Neural progenitor cell (in vitro differentiated cells): ENCODE measurements at regions not wholly inside any gene's neighbourhood (a gene's known extent, or its start where the extent isn't known, plus 50 kb on each side); places are given as distances from the start of the nearest gene placed in this dataset.

Experiments
- DNase-seq: peaks from one replicate; pipeline ENCODE4 v3.0.0-alpha.2; 2016; ENCODE audit warnings: low spot score
- H2AFZ ChIP-seq: fragments of 200-600 bp; sonication (generic); replicated peaks from 2 replicates; pipeline ENCODE4 v1.6.1; 2016; ENCODE audit warnings: antibody characterized with exemption
- H3F3A ChIP-seq: fragments of 200-600 bp; sonication (generic); 2 replicates; pipeline ENCODE4 v1.6.1; 2016; ENCODE audit warnings: antibody characterized with exemption, low read depth
- H3K27ac ChIP-seq: fragments of 200-600 bp; sonication (generic); 2 replicates; pipeline ENCODE4 v1.5.1; 2016; ENCODE audit warnings: mild to moderate bottlenecking
- H3K27me3 ChIP-seq: fragments of 200-600 bp; sonication (generic); 2 replicates; pipeline ENCODE4 v1.6.1; 2016; ENCODE audit warnings: mild to moderate bottlenecking, moderate library complexity
- H3K36me3 ChIP-seq: fragments of 200-600 bp; sonication (generic); 2 replicates; pipeline ENCODE4 v1.5.1; 2016
- H3K4me1 ChIP-seq: fragments of 200-600 bp; sonication (generic); 2 replicates; pipeline ENCODE4 v1.6.1; 2016; ENCODE audit warnings: mixed run types
- H3K4me2 ChIP-seq: fragments of 200-600 bp; sonication (generic); 2 replicates; pipeline ENCODE4 v1.6.1; 2016
- H3K4me3 ChIP-seq: fragments of 200-600 bp; sonication (generic); 2 replicates; pipeline ENCODE4 v1.5.1; 2016
- H3K79me2 ChIP-seq: fragments of 200-600 bp; sonication (generic); 2 replicates; pipeline ENCODE4 v1.6.1; 2016; ENCODE audit warnings: low read depth
- H3K9ac ChIP-seq: fragments of 200-600 bp; sonication (generic); 2 replicates; pipeline ENCODE4 v1.6.1; 2016
- H3K9me3 ChIP-seq: fragments of 200-600 bp; sonication (generic); 2 replicates; pipeline ENCODE4 v1.5.1; 2016; ENCODE audit warnings: low read depth
- H4K20me1 ChIP-seq: fragments of 200-600 bp; sonication (generic); 2 replicates; pipeline ENCODE4 v1.6.1; 2016; ENCODE audit warnings: low read depth
- H3K27ac Mint-ChIP-seq: 3 replicates; pipeline ENCODE4 v1.8.0; 2021; ENCODE audit warnings: mixed read lengths
- H3K27me3 Mint-ChIP-seq: 2 replicates; pipeline ENCODE4 v1.8.0; 2022; ENCODE audit warnings: low read depth, mild to moderate bottlenecking, inconsistent platforms, moderate library complexity, mixed read lengths; ENCODE audit not compliant: insufficient read depth
- H3K36me3 Mint-ChIP-seq: 3 replicates; pipeline ENCODE4 v1.8.0; 2021; ENCODE audit warnings: mixed read lengths
- H3K4me1 Mint-ChIP-seq: 3 replicates; pipeline ENCODE4 v1.8.0; 2021; ENCODE audit warnings: mixed read lengths
- H3K4me3 Mint-ChIP-seq: 3 replicates; pipeline ENCODE4 v1.8.0; 2021; ENCODE audit warnings: mild to moderate bottlenecking, moderate library complexity, mixed read lengths
- H3K9me3 Mint-ChIP-seq: 3 replicates; pipeline ENCODE4 v1.8.0; 2020; ENCODE audit warnings: mixed read lengths
- EZH2 ChIP-seq: fragments of 200-600 bp; sonication (generic); IDR thresholded peaks from 2 replicates; pipeline ENCODE4 v1.6.1; 2017; ENCODE audit warnings: antibody characterized with exemption, mild to moderate bottlenecking, moderate library complexity
- EZH2phosphoT487 ChIP-seq: fragments of 200-600 bp; sonication (generic); IDR thresholded peaks from 2 replicates; pipeline ENCODE4 v1.6.1; 2017; ENCODE audit warnings: antibody characterized with exemption
- TF ChIP-seq, protein P1 (sequence below): fragments of 200-600 bp; sonication (generic); IDR thresholded peaks from 2 replicates; pipeline ENCODE4 v1.5.1; 2017; ENCODE audit warnings: antibody characterized with exemption, mild to moderate bottlenecking

DNA sequence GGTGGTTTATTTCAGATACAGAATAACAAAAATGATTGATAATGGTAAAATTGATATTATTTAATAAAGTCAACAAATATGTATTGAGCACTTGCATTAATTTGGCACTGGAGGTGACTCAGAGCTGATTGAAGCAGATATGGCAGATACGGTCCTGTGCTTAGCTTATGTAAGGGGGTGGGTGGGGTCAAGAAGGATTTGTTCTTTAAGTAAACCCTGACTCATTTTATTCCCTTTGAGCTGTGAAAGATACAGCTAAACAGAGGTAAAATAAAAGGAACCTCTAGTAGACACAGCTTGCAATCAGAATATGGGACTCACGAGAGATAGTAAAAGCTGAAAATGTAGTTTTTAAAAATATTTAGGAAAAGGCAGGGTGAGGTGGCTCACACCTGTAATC lies 201.3 kb upstream of the CLINT1 start:
- H3K4me2 ChIP-seq: no peak overlapping the region
- no peak overlapping the region for H3K9ac ChIP-seq
- no peaks in the 10 kb centered on the region for H3K36me3 ChIP-seq
- H3F3A ChIP-seq: no peaks in the 10 kb centered on the region
- Mint-ChIP-seq H3K27ac (no peak overlapping the region), H3K4me1 (no peaks in the 10 kb centered on the region), H3K27me3 (peaks cover 4% of the 10 kb centered on the region), H3K36me3 (no peaks in the 10 kb centered on the region), H3K9me3 (no peaks in the 10 kb centered on the region), H3K4me3 (no peak overlapping the region)
- no peak for DNase-seq
- no peak overlapping the region for H2AFZ ChIP-seq
- no peaks in the 10 kb centered on the region for H4K20me1 ChIP-seq
- no peaks in the 10 kb centered on the region for H3K9me3 ChIP-seq
- no peaks in the 10 kb centered on the region for H3K27me3 ChIP-seq
- TF ChIP-seq, protein P1, sequence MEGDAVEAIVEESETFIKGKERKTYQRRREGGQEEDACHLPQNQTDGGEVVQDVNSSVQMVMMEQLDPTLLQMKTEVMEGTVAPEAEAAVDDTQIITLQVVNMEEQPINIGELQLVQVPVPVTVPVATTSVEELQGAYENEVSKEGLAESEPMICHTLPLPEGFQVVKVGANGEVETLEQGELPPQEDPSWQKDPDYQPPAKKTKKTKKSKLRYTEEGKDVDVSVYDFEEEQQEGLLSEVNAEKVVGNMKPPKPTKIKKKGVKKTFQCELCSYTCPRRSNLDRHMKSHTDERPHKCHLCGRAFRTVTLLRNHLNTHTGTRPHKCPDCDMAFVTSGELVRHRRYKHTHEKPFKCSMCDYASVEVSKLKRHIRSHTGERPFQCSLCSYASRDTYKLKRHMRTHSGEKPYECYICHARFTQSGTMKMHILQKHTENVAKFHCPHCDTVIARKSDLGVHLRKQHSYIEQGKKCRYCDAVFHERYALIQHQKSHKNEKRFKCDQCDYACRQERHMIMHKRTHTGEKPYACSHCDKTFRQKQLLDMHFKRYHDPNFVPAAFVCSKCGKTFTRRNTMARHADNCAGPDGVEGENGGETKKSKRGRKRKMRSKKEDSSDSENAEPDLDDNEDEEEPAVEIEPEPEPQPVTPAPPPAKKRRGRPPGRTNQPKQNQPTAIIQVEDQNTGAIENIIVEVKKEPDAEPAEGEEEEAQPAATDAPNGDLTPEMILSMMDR: no peak
- TF ChIP-seq EZH2phosphoT487 (no peak), EZH2 (no peak)
- no peaks in the 10 kb centered on the region for H3K79me2 ChIP-seq
- no peak overlapping the region for H3K4me3 ChIP-seq
- no peak overlapping the region for H3K27ac ChIP-seq
- no peaks in the 10 kb centered on the region for H3K4me1 ChIP-seq

DNA sequence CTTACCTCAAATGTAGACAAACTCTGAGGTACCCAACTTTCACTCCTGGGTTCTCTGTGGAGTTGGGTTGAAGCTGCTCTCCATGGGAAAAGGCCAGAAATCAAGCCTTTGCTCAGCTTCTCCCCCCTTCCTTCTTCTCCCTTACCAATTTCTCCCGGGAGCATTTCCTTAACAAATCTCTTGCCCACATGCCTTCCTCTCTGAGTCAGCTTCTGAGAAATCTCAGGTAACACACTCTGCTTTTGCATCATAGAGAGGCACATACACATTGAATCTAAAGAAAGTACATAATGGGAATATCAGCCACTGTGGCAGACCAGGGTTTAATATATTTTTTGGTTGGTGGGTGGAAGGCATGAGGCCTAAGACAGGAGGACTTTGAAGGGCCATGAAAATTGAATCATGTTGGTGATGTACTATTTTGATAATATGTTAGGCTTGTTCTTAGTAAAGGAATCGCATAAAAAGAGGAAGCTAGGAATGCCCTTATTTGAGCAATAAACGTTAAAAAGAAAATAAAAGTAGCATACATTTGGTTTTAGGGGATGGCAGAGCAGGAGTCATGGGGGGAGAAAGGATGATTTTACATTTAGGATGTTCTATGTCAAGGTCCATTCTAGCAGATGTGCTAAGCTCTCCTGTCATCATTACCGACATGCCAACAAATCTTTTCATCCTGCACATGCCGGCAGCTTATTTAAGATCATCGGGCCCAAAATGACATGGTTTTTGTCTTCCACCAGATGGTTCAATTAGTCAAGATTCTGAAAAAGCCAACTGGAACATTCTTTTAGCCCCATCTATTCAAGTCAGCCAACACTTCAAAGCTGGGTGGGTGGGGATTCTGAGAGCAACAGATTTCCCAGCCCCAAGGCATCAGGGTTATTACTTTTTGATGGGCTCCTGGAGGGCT lies 199.5 kb upstream of the CLINT1 start:
- Histone ChIP-seq H3K9ac (no peak overlapping the region), H3K27ac (no peak overlapping the region), H4K20me1 (no peaks in the 10 kb centered on the region), H3K4me2 (no peak overlapping the region), H3K4me1 (no peaks in the 10 kb centered on the region), H3F3A (no peaks in the 10 kb centered on the region), H3K27me3 (no peaks in the 10 kb centered on the region), H2AFZ (no peak overlapping the region), H3K9me3 (no peaks in the 10 kb centered on the region), H3K4me3 (no peak overlapping the region), H3K36me3 (no peaks in the 10 kb centered on the region), H3K79me2 (no peaks in the 10 kb centered on the region)
- no peaks in the 10 kb centered on the region for H3K9me3 Mint-ChIP-seq
- H3K4me1 Mint-ChIP-seq: no peaks in the 10 kb centered on the region
- no peak overlapping the region for H3K4me3 Mint-ChIP-seq
- TF ChIP-seq EZH2phosphoT487 (no peak), EZH2 (no peak)
- TF ChIP-seq, protein P1: no peak
- H3K27me3 Mint-ChIP-seq: peaks cover 4% of the 10 kb centered on the region
- no peak for DNase-seq
- no peak overlapping the region for H3K27ac Mint-ChIP-seq
- H3K36me3 Mint-ChIP-seq: no peaks in the 10 kb centered on the region

DNA sequence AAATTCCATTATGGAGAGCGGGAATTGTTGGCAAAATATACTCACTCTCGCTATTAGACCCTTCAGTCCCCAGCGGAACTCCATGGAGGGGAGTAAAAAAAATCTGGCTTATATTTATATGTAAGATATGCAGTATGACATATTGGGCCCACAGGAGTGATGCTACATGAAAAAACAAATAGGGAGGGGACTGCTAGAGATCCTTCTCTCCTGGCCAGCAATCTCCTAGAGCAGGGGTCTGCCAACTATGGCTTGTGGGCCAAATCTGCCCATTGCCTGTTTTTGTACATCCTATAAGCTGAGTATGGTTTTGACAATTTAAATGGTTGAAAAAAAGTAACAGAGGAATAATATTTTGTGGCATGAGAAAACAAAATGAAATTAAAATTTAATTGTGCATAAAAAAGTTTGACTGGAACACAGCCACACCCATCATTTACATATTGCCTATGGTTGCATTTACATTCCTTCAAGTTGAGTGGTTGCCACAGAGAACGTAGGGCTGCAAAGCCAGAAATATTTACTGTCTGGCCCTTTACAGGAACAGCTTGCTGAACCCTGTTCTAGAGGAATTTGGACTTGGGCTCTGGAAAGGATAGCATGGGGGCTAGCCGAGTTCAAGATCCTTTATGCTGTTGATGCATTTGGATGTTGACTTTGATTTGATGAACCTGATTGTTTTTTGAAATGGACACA lies 197.3 kb upstream of the CLINT1 start:
- H3K27ac Mint-ChIP-seq: no peak overlapping the region
- H3K27me3 Mint-ChIP-seq: peaks cover 5% of the 10 kb centered on the region
- H3K9me3 Mint-ChIP-seq: no peaks in the 10 kb centered on the region
- no peak for DNase-seq
- Histone ChIP-seq H3K27ac (no peak overlapping the region), H4K20me1 (no peaks in the 10 kb centered on the region), H2AFZ (no peak overlapping the region), H3K36me3 (no peaks in the 10 kb centered on the region), H3K79me2 (no peaks in the 10 kb centered on the region), H3K4me1 (no peaks in the 10 kb centered on the region), H3K27me3 (no peaks in the 10 kb centered on the region), H3K9ac (no peak overlapping the region), H3K4me3 (no peak overlapping the region), H3F3A (no peaks in the 10 kb centered on the region), H3K9me3 (no peaks in the 10 kb centered on the region), H3K4me2 (no peak overlapping the region)
- no peaks in the 10 kb centered on the region for H3K4me1 Mint-ChIP-seq
- TF ChIP-seq EZH2 (no peak), EZH2phosphoT487 (no peak)
- TF ChIP-seq, protein P1: no peak
- H3K36me3 Mint-ChIP-seq: no peaks in the 10 kb centered on the region
- H3K4me3 Mint-ChIP-seq: no peak overlapping the region
